ENCODE measurements at regions not wholly inside any gene's neighbourhood (a gene's known extent, or its start where the extent isn't known, plus 50 kb on each side); places are given as distances from the start of the nearest gene placed in this dataset.

DNA sequence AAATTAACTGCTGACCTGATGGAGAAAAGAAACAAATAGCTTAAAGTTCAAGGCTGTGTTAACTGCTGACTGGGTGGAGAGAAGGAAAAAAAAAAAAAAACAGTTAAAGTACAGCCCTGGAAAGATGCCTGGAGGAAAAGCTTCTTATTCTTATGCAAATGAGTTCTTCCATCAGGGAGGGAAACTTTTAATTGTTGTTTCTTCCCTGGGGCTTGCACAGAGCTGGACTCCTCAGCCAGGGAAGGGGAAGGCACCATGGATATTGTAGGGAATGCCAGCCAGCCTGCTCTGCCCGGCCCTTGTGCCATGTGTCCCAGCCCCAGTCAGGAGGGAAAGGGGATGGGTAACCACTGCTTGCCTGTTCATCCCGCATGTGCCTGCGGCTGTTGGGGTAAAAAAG lies 833.1 kb upstream of the CRIM1 start:
- TF ChIP-seq, protein P1, sequence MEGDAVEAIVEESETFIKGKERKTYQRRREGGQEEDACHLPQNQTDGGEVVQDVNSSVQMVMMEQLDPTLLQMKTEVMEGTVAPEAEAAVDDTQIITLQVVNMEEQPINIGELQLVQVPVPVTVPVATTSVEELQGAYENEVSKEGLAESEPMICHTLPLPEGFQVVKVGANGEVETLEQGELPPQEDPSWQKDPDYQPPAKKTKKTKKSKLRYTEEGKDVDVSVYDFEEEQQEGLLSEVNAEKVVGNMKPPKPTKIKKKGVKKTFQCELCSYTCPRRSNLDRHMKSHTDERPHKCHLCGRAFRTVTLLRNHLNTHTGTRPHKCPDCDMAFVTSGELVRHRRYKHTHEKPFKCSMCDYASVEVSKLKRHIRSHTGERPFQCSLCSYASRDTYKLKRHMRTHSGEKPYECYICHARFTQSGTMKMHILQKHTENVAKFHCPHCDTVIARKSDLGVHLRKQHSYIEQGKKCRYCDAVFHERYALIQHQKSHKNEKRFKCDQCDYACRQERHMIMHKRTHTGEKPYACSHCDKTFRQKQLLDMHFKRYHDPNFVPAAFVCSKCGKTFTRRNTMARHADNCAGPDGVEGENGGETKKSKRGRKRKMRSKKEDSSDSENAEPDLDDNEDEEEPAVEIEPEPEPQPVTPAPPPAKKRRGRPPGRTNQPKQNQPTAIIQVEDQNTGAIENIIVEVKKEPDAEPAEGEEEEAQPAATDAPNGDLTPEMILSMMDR (conservative IDR thresholded peaks at IDR 0.05; ENCODE audit: low read depth, low read length), result no peak
- TF ChIP-seq EZH2 (IDR thresholded peaks at IDR 0.05; ENCODE audit: low read length, unreplicated experiment) (no peak), EZH2phosphoT487 (IDR thresholded peaks at IDR 0.05; ENCODE audit: borderline replicate concordance, low read length) (no peak)
